ENCODE measurements at regions not wholly inside any gene's neighbourhood (a gene's known extent, or its start where the extent isn't known, plus 50 kb on each side); places are given as distances from the start of the nearest gene placed in this dataset.
"Not testable (repeated sequence)": the region's sequence is repeated elsewhere in the genome, so short reads cannot be mapped to it uniquely, and the experiment has no call there.

DNA sequence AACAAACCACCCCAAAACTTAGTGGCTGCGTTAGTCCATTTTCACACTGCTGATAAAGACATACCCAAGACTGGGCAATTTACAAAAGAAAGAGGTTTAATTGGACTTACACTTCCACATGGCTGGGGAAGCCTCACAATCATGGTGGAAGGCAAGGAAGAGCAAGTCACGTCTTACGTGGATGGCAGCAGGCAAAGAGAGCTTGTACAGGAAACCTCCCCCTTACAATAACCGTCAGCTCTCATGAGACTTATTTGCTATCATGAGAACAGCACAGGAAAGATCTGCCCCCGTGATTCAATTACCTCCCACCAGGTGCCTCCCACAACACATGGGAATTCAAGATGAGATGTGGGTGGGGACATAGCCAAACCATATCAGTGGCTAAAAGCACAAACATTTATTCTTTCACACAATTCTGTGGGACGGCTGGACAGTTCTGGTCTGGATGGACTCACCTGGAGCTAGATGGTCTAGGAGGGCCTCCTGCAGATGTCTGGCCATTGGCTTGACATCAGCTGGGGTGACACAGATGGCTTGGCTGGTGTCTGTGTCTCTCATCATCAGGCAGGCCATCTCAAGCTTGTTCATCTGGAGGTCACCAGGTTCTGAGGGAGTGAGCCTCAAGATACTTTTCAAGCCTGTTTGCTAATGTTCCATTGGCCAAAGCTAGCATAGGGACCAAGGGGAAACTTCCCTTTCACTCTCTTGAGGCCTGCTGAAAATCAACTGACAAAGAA is 104.1 kb downstream of the SMIM20 start:
- TF ChIP-seq EZH2 (IDR thresholded peaks at IDR 0.05; ENCODE audit: low read depth), result not testable (repeated sequence)
- TF ChIP-seq, protein P1, sequence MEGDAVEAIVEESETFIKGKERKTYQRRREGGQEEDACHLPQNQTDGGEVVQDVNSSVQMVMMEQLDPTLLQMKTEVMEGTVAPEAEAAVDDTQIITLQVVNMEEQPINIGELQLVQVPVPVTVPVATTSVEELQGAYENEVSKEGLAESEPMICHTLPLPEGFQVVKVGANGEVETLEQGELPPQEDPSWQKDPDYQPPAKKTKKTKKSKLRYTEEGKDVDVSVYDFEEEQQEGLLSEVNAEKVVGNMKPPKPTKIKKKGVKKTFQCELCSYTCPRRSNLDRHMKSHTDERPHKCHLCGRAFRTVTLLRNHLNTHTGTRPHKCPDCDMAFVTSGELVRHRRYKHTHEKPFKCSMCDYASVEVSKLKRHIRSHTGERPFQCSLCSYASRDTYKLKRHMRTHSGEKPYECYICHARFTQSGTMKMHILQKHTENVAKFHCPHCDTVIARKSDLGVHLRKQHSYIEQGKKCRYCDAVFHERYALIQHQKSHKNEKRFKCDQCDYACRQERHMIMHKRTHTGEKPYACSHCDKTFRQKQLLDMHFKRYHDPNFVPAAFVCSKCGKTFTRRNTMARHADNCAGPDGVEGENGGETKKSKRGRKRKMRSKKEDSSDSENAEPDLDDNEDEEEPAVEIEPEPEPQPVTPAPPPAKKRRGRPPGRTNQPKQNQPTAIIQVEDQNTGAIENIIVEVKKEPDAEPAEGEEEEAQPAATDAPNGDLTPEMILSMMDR (conservative IDR thresholded peaks at IDR 0.05), result not testable (repeated sequence)

Data from PC-9 (cell line).